CD4-positive, alpha-beta T cell (primary cell): ENCODE measurements at regions not wholly inside any gene's neighbourhood (a gene's known extent, or its start where the extent isn't known, plus 50 kb on each side); places are given as distances from the start of the nearest gene placed in this dataset.

ENCODE experiments used
- ATAC-seq: fragments of 200-7000 bp; cut with Tn5 transposase; one replicate; pipeline ENCODE4 v1.10.0; 2022; ENCODE audit warnings: mild to moderate bottlenecking; ENCODE audit not compliant: poor library complexity
- CTCF ChIA-PET: fragments of 350-600 bp; sonication (Branson Sonifier 250); formaldehyde crosslinking; loops from one replicate; lab custom pipeline; 2021; ENCODE audit warnings: antibody characterized with exemption, inconsistent platforms; lab: Charles Lee
- POLR2A ChIA-PET: fragments of 350-600 bp; sonication (Branson Sonifier 250); formaldehyde crosslinking; loops from one replicate; lab custom pipeline; 2021; ENCODE audit warnings: antibody characterized with exemption, inconsistent platforms; lab: Charles Lee
- DNase-seq, 14 experiments: peaks; one replicate each; pipeline ENCODE4 v3.0.0-alpha.2; 2013 to 2020; ENCODE audit warnings: mixed read lengths in 2 of 14
- H3K27ac ChIP-seq, 2 donors: one replicate each; pipeline versions ENCODE4 v1.5.1 to v1.7.0; 2013; ENCODE audit warnings: low read length in 2 of 2, low read depth in 1 of 2, mild to moderate bottlenecking in 1 of 2
- H3K27me3 ChIP-seq, 2 experiments: 1 replicate in 1 of 2; 2 replicates in 1 of 2; pipeline versions ENCODE4 v1.6.1 to v1.7.0; 2013; ENCODE audit warnings: low read length in 2 of 2, control low read depth in 1 of 2, mild to moderate bottlenecking in 1 of 2, moderate library complexity in 1 of 2; ENCODE audit not compliant: insufficient read depth in 2 of 2, control insufficient read depth in 1 of 2
- H3K36me3 ChIP-seq: one replicate; pipeline ENCODE4 v1.6.1; 2013; ENCODE audit warnings: low read length, control low read depth; ENCODE audit not compliant: insufficient read depth
- H3K4me1 ChIP-seq: one replicate; pipeline ENCODE4 v1.6.1; 2013; ENCODE audit warnings: low read length, control low read depth; ENCODE audit not compliant: insufficient read depth
- H3K4me3 ChIP-seq: one replicate; pipeline ENCODE4 v1.5.1; 2013; ENCODE audit warnings: mild to moderate bottlenecking, low read length, moderate library complexity
- H3K9me3 ChIP-seq, 2 experiments: 1 replicate in 1 of 2; 2 replicates in 1 of 2; pipeline versions ENCODE4 v1.6.1 to v1.7.0; 2013; ENCODE audit warnings: low read length in 2 of 2, mild to moderate bottlenecking in 2 of 2, control low read depth in 1 of 2, moderate library complexity in 1 of 2; ENCODE audit not compliant: control insufficient read depth in 1 of 2, insufficient read depth in 1 of 2
- H3K27ac Mint-ChIP-seq: one replicate; pipeline ENCODE4 v1.8.0; 2020; ENCODE audit warnings: mixed read lengths
- H3K27me3 Mint-ChIP-seq: one replicate; pipeline ENCODE4 v1.8.0; 2021; ENCODE audit warnings: mixed read lengths
- H3K36me3 Mint-ChIP-seq: one replicate; pipeline ENCODE4 v1.8.0; 2021; ENCODE audit warnings: low read depth, mixed read lengths
- H3K4me1 Mint-ChIP-seq: one replicate; pipeline ENCODE4 v1.8.0; 2021; ENCODE audit warnings: low read depth, mixed read lengths
- H3K4me3 Mint-ChIP-seq: one replicate; pipeline ENCODE4 v1.8.0; 2020; ENCODE audit warnings: mild to moderate bottlenecking, mixed read lengths
- H3K9me3 Mint-ChIP-seq: one replicate; pipeline ENCODE4 v1.8.0; 2020; ENCODE audit warnings: mixed read lengths
- intact Hi-C, 2 experiments: fragments of 100-400 bp; cut with DNase I in 1 of 2; cut with micrococcal nuclease in 1 of 2; formaldehyde crosslinking; loops; one replicate each; pipeline versions ENCODE4 v1.15.1 to v1.9.0; 2023 to 2025; cut with DNase I, micrococcal nuclease
- TF ChIP-seq, protein P1 (sequence below): fragments of 200-600 bp; IDR thresholded peaks from one replicate; pipeline ENCODE4 v1.8.0; 2022; ENCODE audit warnings: antibody characterized with exemption, mild to moderate bottlenecking

- DNase-seq (no peak), ATAC-seq (no peak)
- intact Hi-C loops: no loop called here
- Histone ChIP-seq H3K27ac (no peak overlapping the region), H3K27me3 (no peaks in the 10 kb centered on the region), H3K9me3 (no peaks in the 10 kb centered on the region), H3K4me1 (no peaks in the 10 kb centered on the region), H3K36me3 (no peaks in the 10 kb centered on the region), H3K4me3 (no peak overlapping the region)
- Mint-ChIP-seq H3K4me3 (no peak overlapping the region), H3K4me1 (no peaks in the 10 kb centered on the region), H3K27me3 (peaks cover 18% of the 10 kb centered on the region), H3K36me3 (no peaks in the 10 kb centered on the region), H3K9me3 (no peaks in the 10 kb centered on the region), H3K27ac (no peak overlapping the region)
- POLR2A ChIA-PET: no interaction called here
- CTCF ChIA-PET: no interaction called here
- TF ChIP-seq, protein P1, sequence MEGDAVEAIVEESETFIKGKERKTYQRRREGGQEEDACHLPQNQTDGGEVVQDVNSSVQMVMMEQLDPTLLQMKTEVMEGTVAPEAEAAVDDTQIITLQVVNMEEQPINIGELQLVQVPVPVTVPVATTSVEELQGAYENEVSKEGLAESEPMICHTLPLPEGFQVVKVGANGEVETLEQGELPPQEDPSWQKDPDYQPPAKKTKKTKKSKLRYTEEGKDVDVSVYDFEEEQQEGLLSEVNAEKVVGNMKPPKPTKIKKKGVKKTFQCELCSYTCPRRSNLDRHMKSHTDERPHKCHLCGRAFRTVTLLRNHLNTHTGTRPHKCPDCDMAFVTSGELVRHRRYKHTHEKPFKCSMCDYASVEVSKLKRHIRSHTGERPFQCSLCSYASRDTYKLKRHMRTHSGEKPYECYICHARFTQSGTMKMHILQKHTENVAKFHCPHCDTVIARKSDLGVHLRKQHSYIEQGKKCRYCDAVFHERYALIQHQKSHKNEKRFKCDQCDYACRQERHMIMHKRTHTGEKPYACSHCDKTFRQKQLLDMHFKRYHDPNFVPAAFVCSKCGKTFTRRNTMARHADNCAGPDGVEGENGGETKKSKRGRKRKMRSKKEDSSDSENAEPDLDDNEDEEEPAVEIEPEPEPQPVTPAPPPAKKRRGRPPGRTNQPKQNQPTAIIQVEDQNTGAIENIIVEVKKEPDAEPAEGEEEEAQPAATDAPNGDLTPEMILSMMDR: no peak
Observed at GRCh38 chr6:167770291-167770955, 56.3 kb upstream of the AFDN start.

- DNase-seq: no peak
- no peaks in the 10 kb centered on the region for H3K36me3 ChIP-seq
- no peak for ATAC-seq
- H3K9me3 ChIP-seq: no peaks in the 10 kb centered on the region
- Mint-ChIP-seq H3K27me3 (peaks cover 21% of the 10 kb centered on the region), H3K27ac (no peak overlapping the region), H3K9me3 (no peaks in the 10 kb centered on the region), H3K36me3 (no peaks in the 10 kb centered on the region), H3K4me1 (no peaks in the 10 kb centered on the region), H3K4me3 (no peak overlapping the region)
- no peak overlapping the region for H3K27ac ChIP-seq
- ChIA-PET CTCF (no interaction called here), POLR2A (no interaction called here)
- no peak overlapping the region for H3K4me3 ChIP-seq
- no peaks in the 10 kb centered on the region for H3K4me1 ChIP-seq
- intact Hi-C loops: no loop called here
- no peaks in the 10 kb centered on the region for H3K27me3 ChIP-seq
- TF ChIP-seq, protein P1: no peak
Observed at GRCh38 chr6:167774881-167775280, 51.8 kb upstream of the AFDN start.

DNA sequence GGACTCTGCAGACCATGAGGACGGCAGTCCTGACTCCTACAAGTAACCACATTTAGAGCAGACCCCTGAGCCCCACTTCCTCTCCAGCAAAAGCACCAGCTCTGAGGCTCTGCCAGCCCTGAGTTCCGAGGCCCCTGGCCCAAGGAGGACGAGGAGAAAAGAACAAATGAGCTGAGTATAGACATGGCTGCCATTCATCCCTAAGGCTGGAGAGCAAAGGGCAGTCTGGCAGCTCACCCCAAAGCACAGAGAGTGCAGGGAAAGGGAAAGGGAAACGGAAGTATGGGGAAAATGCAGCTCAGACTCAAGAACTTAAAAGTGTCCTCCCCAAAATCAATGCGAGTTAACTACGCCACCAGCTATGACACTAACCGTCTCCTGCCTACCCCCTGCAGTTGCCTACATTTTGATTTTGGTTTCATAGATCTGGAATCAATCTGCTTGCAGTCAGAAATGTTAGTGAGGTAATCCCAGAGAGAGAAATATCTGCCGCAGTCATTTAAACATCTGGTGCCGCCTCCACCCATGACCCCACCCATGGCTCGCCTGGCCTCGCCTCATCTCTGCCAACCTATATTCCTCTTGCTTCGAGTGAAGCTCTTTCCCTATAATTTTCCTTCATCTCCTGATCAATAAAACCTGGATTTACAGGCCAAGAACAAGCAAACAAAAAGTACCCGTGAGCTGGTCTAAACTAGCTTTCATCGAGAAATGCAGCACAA is 49.6 kb upstream of the AFDN start:
- ChIA-PET CTCF (no interaction called here), POLR2A (no interaction called here)
- Histone ChIP-seq H3K4me3 (no peak overlapping the region), H3K9me3 (no peaks in the 10 kb centered on the region), H3K27ac (no peak overlapping the region), H3K27me3 (no peaks in the 10 kb centered on the region), H3K36me3 (no peaks in the 10 kb centered on the region), H3K4me1 (no peaks in the 10 kb centered on the region)
- Mint-ChIP-seq H3K9me3 (no peaks in the 10 kb centered on the region), H3K27ac (no peak overlapping the region), H3K27me3 (peaks cover 16% of the 10 kb centered on the region), H3K36me3 (no peaks in the 10 kb centered on the region), H3K4me1 (no peaks in the 10 kb centered on the region), H3K4me3 (no peak overlapping the region)
- TF ChIP-seq, protein P1: no peak
- intact Hi-C loops: no loop called here
- ATAC-seq: no peak
- no peak for DNase-seq
